Activated naive CD4-positive, alpha-beta T cell treated with anti-CD3 and anti-CD28 coated beads, Interleukin-2, amount 50 U/mL, for 24 hours (primary cell): ENCODE measurements at regions not wholly inside any gene's neighbourhood (a gene's known extent, or its start where the extent isn't known, plus 50 kb on each side); places are given as distances from the start of the nearest gene placed in this dataset.
"Not testable (repeated sequence)": the region's sequence is repeated elsewhere in the genome, so short reads cannot be mapped to it uniquely, and the experiment has no call there.

Experiments used
- H3K27ac Mint-ChIP-seq: one replicate; pipeline ENCODE4 v1.8.0; 2021; ENCODE audit warnings: mild to moderate bottlenecking, mixed read lengths
- H3K27me3 Mint-ChIP-seq: one replicate; pipeline ENCODE4 v1.8.0; 2021; ENCODE audit warnings: mixed read lengths
- H3K36me3 Mint-ChIP-seq: one replicate; pipeline ENCODE4 v1.8.0; 2021; ENCODE audit warnings: mixed read lengths
- H3K4me1 Mint-ChIP-seq: one replicate; pipeline ENCODE4 v1.8.0; 2021; ENCODE audit warnings: mixed read lengths
- H3K4me3 Mint-ChIP-seq: one replicate; pipeline ENCODE4 v1.8.0; 2021; ENCODE audit warnings: mild to moderate bottlenecking, mixed read lengths
- H3K9me3 Mint-ChIP-seq: one replicate; pipeline ENCODE4 v1.8.0; 2021; ENCODE audit warnings: mixed read lengths

GRCh38 chr6:113188962-113189361 is 668.2 kb upstream of the MARCKS start:
- Mint-ChIP-seq H3K4me1 (no peaks in the 10 kb centered on the region), H3K27ac (no peak overlapping the region), H3K4me3 (no peak overlapping the region), H3K27me3 (no peaks in the 10 kb centered on the region), H3K36me3 (no peaks in the 10 kb centered on the region), H3K9me3 (peaks cover 9% of the 10 kb centered on the region)

GRCh38 chr6:113190170-113190569 is 667.0 kb upstream of the MARCKS start:
- Mint-ChIP-seq H3K9me3 (peaks cover 9% of the 10 kb centered on the region), H3K36me3 (no peaks in the 10 kb centered on the region), H3K4me1 (no peaks in the 10 kb centered on the region), H3K27ac (no peak overlapping the region), H3K27me3 (no peaks in the 10 kb centered on the region), H3K4me3 (no peak overlapping the region)

GRCh38 chr6:113194090-113194489 is 663.1 kb upstream of the MARCKS start:
- Mint-ChIP-seq H3K27ac (no peak overlapping the region), H3K9me3 (peaks cover 9% of the 10 kb centered on the region), H3K4me3 (no peak overlapping the region), H3K4me1 (no peaks in the 10 kb centered on the region), H3K27me3 (no peaks in the 10 kb centered on the region), H3K36me3 (no peaks in the 10 kb centered on the region)

GRCh38 chr6:113202852-113203714 is 654.1 kb upstream of the MARCKS start:
- H3K27ac Mint-ChIP-seq, result no peak overlapping the region
- H3K27me3 Mint-ChIP-seq, result no peaks in the 10 kb centered on the region
- H3K9me3 Mint-ChIP-seq, result peaks cover 6% of the 10 kb centered on the region
- no peaks in the 10 kb centered on the region for H3K4me1 Mint-ChIP-seq
- no peak overlapping the region for H3K4me3 Mint-ChIP-seq
- no peaks in the 10 kb centered on the region for H3K36me3 Mint-ChIP-seq

DNA sequence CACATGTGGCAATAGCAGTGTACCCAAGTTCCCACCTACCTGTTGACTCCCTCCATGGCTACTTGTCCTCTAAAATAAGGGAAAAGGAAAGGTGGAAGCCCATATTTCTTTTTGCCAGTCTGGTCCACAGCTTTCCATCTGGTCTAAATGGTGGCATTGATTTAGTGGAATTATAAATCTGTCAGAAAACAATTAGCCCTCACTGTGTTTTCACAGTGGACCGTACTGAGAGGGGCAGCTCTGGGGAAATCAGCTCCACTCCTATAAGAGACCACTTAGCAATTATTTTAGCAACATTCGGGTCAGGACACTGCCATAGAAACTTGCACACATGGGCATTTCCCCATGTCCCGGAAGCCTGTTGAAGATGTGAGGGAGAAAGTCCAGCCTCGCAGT is 653.4 kb upstream of the MARCKS start:
- Mint-ChIP-seq H3K27ac (no peak overlapping the region), H3K4me1 (no peaks in the 10 kb centered on the region), H3K36me3 (no peaks in the 10 kb centered on the region), H3K9me3 (peaks cover 6% of the 10 kb centered on the region), H3K27me3 (no peaks in the 10 kb centered on the region), H3K4me3 (no peak overlapping the region)

GRCh38 chr6:113205553-113205952 is 651.6 kb upstream of the MARCKS start:
- Mint-ChIP-seq H3K4me3 (no peak overlapping the region), H3K9me3 (peaks cover 6% of the 10 kb centered on the region), H3K36me3 (no peaks in the 10 kb centered on the region), H3K27ac (no peak overlapping the region), H3K27me3 (no peaks in the 10 kb centered on the region), H3K4me1 (no peaks in the 10 kb centered on the region)

GRCh38 chr6:113208726-113209125 is 648.4 kb upstream of the MARCKS start:
- H3K27ac Mint-ChIP-seq, result no peak overlapping the region
- no peaks in the 10 kb centered on the region for H3K27me3 Mint-ChIP-seq
- peaks cover 6% of the 10 kb centered on the region for H3K9me3 Mint-ChIP-seq
- no peak overlapping the region for H3K4me3 Mint-ChIP-seq
- H3K4me1 Mint-ChIP-seq, result no peaks in the 10 kb centered on the region
- H3K36me3 Mint-ChIP-seq, result no peaks in the 10 kb centered on the region

- Mint-ChIP-seq H3K4me1 (no peaks in the 10 kb centered on the region), H3K27me3 (no peaks in the 10 kb centered on the region), H3K36me3 (no peaks in the 10 kb centered on the region), H3K27ac (no peak overlapping the region), H3K4me3 (no peak overlapping the region), H3K9me3 (peaks cover 6% of the 10 kb centered on the region)
These were observed 647.8 kb upstream of the MARCKS start for GRCh38 chr6:113209315-113209714.

GRCh38 chr6:113211170-113211569 is 646.0 kb upstream of the MARCKS start:
- H3K36me3 Mint-ChIP-seq, result no peaks in the 10 kb centered on the region
- H3K4me1 Mint-ChIP-seq, result no peaks in the 10 kb centered on the region
- H3K9me3 Mint-ChIP-seq, result no peaks in the 10 kb centered on the region
- no peaks in the 10 kb centered on the region for H3K27me3 Mint-ChIP-seq
- H3K27ac Mint-ChIP-seq, result no peak overlapping the region
- no peak overlapping the region for H3K4me3 Mint-ChIP-seq

DNA sequence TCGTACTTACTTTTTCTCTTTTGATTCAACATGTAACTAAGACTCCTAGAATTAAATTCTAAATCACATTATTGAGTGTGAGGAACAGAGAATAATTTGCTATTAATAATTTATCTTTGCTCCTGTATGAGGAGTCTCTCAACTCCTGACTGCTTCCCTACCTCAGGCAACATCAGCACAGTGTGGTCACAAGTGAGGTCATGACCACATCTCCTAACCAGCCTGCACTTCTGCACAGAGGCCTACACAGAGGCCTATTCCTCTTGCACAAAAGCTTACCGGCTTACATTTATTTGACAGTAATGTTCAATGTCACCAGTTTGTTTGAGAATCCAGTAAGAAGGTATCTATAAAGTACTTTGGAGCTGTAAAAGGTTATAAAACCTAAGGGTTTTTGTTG is 637.4 kb upstream of the MARCKS start:
- H3K4me3 Mint-ChIP-seq, result no peak overlapping the region
- H3K9me3 Mint-ChIP-seq, result peaks cover 5% of the 10 kb centered on the region
- no peaks in the 10 kb centered on the region for H3K27me3 Mint-ChIP-seq
- no peaks in the 10 kb centered on the region for H3K4me1 Mint-ChIP-seq
- H3K36me3 Mint-ChIP-seq, result no peaks in the 10 kb centered on the region
- no peak overlapping the region for H3K27ac Mint-ChIP-seq

- no peaks in the 10 kb centered on the region for H3K27me3 Mint-ChIP-seq
These were observed 636.3 kb upstream of the MARCKS start for GRCh38 chr6:113220832-113221231.

GRCh38 chr6:113221850-113222249 is 635.3 kb upstream of the MARCKS start:
- no peak overlapping the region for H3K27ac Mint-ChIP-seq

More at GRCh38 chr6:113220832-113221231, 636.3 kb upstream of the MARCKS start:
- Mint-ChIP-seq H3K27ac (no peak overlapping the region), H3K36me3 (no peaks in the 10 kb centered on the region), H3K4me3 (no peak overlapping the region), H3K4me1 (no peaks in the 10 kb centered on the region), H3K9me3 (peaks cover 5% of the 10 kb centered on the region)

DNA sequence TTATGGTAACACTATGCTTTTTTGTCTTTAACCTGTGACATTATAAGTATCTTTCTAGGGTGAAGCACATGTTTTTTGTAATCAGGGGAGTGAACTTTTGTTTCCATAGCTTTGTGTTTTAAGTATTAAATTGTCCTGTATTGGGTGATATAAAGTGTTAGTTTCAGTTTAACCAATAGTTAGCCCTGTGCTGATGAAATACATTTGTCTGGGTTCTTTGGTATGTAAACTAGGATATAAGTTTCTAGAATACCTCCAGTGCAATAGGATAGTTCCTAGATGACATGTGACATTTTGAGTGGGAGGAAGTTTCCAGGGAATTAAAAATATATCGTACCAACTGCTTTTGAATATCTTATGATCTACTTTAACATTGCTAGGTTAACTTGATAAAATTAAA is 611.0 kb upstream of the MARCKS start:
- H3K4me1 Mint-ChIP-seq, result no peaks in the 10 kb centered on the region
- no peaks in the 10 kb centered on the region for H3K27me3 Mint-ChIP-seq
- no peaks in the 10 kb centered on the region for H3K9me3 Mint-ChIP-seq
- H3K36me3 Mint-ChIP-seq, result no peaks in the 10 kb centered on the region
- no peak overlapping the region for H3K27ac Mint-ChIP-seq
- no peak overlapping the region for H3K4me3 Mint-ChIP-seq

More at GRCh38 chr6:113221850-113222249, 635.3 kb upstream of the MARCKS start:
- Mint-ChIP-seq H3K36me3 (no peaks in the 10 kb centered on the region), H3K9me3 (peaks cover 5% of the 10 kb centered on the region), H3K27me3 (no peaks in the 10 kb centered on the region), H3K4me1 (no peaks in the 10 kb centered on the region), H3K4me3 (no peak overlapping the region)

- Mint-ChIP-seq H3K4me1 (no peaks in the 10 kb centered on the region), H3K9me3 (peaks cover 3% of the 10 kb centered on the region), H3K27me3 (no peaks in the 10 kb centered on the region), H3K27ac (no peak overlapping the region), H3K36me3 (no peaks in the 10 kb centered on the region), H3K4me3 (no peak overlapping the region)
These were observed 608.6 kb upstream of the MARCKS start for GRCh38 chr6:113248532-113248931.

DNA sequence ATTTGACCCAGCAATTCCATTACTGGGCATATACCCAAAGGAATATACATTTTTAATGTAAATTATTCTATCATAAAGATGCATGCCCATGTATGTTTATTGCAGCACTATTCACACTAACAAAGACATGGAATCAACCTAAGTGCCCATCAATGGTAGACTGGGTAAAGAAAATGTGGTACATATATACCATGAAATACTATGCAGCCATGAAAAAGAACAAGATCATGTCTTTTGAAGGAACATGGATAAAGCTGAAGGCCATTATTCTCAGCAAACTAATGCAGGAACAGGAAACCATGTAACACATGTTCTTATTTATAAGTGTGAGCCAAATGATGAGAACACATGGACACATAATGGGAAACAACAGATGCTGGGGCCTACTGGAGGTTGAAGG is 603.0 kb upstream of the MARCKS start:
- H3K27ac Mint-ChIP-seq, H3K9me3 Mint-ChIP-seq, H3K27me3 Mint-ChIP-seq, H3K36me3 Mint-ChIP-seq, H3K4me1 Mint-ChIP-seq, H3K4me3 Mint-ChIP-seq: not testable (repeated sequence)

GRCh38 chr6:113258771-113259170 is 598.4 kb upstream of the MARCKS start:
- H3K4me3 Mint-ChIP-seq, result no peak overlapping the region
- H3K27me3 Mint-ChIP-seq, result no peaks in the 10 kb centered on the region
- H3K4me1 Mint-ChIP-seq, result no peaks in the 10 kb centered on the region
- H3K27ac Mint-ChIP-seq, result no peak overlapping the region
- no peaks in the 10 kb centered on the region for H3K36me3 Mint-ChIP-seq
- peaks cover 8% of the 10 kb centered on the region for H3K9me3 Mint-ChIP-seq

- no peak overlapping the region for H3K4me3 Mint-ChIP-seq
- peaks cover 20% of the 10 kb centered on the region for H3K9me3 Mint-ChIP-seq
- no peaks in the 10 kb centered on the region for H3K27me3 Mint-ChIP-seq
- H3K27ac Mint-ChIP-seq, result no peak overlapping the region
- no peaks in the 10 kb centered on the region for H3K4me1 Mint-ChIP-seq
- peaks cover 5% of the 10 kb centered on the region for H3K36me3 Mint-ChIP-seq
These were observed 585.7 kb upstream of the MARCKS start for GRCh38 chr6:113271437-113271836.
